ENCODE measurements at regions not wholly inside any gene's neighbourhood (a gene's known extent, or its start where the extent isn't known, plus 50 kb on each side); places are given as distances from the start of the nearest gene placed in this dataset.

GRCh38 chr6:106733386-106733785 lies 104.0 kb downstream of the QRSL1 start:
- no peaks in the 10 kb centered on the region for H3K79me2 ChIP-seq (replicated peaks; ENCODE audit: insufficient read depth, low read length)

GRCh38 chr6:106732376-106732940 lies 103.1 kb downstream of the QRSL1 start:
- H3K4me2 ChIP-seq (ENCODE audit: low read length): no peak overlapping the region
- H4K20me1 ChIP-seq (ENCODE audit: insufficient read depth): no peaks in the 10 kb centered on the region
- H3K79me2 ChIP-seq (replicated peaks; ENCODE audit: insufficient read depth, low read length): no peaks in the 10 kb centered on the region
- H3K36me3 ChIP-seq (ENCODE audit: insufficient read depth, low read length): no peaks in the 10 kb centered on the region
- no peaks in the 10 kb centered on the region for H3K9me3 ChIP-seq (ENCODE audit: low read length)
- H3K9me2 ChIP-seq (ENCODE audit: insufficient read depth, low read length): no peaks in the 10 kb centered on the region
- TF ChIP-seq CTCF (IDR thresholded peaks at IDR 0.05; ENCODE audit: poor library complexity, severe bottlenecking) (no peak), MXI1 (conservative IDR thresholded peaks at IDR 0.05; ENCODE audit: poor library complexity, severe bottlenecking) (no peak), RAD21 (conservative IDR thresholded peaks at IDR 0.05) (no peak), EZH2 (IDR thresholded peaks at IDR 0.05; ENCODE audit: borderline replicate concordance, insufficient read depth, low read length, poor library complexity, severe bottlenecking) (no peak)
- no peaks in the 10 kb centered on the region for H3F3A ChIP-seq (ENCODE audit: insufficient read depth, low read length, poor library complexity, severe bottlenecking)
- no peak overlapping the region for H3K9ac ChIP-seq (ENCODE audit: low read length)
- H3K27me3 ChIP-seq (ENCODE audit: insufficient read depth, low read depth, low read length): no peaks in the 10 kb centered on the region
- no peak overlapping the region for H3K27ac ChIP-seq (ENCODE audit: low read length)
- no peak overlapping the region for H2AFZ ChIP-seq (ENCODE audit: low read depth, low read length)
- H3K4me3 ChIP-seq (ENCODE audit: low read length): no peak overlapping the region

More at GRCh38 chr6:106733386-106733785, 104.0 kb downstream of the QRSL1 start:
- Histone ChIP-seq H2AFZ (ENCODE audit: low read depth, low read length) (no peak overlapping the region), H3K27me3 (ENCODE audit: insufficient read depth, low read depth, low read length) (no peaks in the 10 kb centered on the region), H3F3A (ENCODE audit: insufficient read depth, low read length, poor library complexity, severe bottlenecking) (no peaks in the 10 kb centered on the region), H3K4me2 (ENCODE audit: low read length) (no peak overlapping the region), H3K4me3 (ENCODE audit: low read length) (no peak overlapping the region), H3K36me3 (ENCODE audit: insufficient read depth, low read length) (no peaks in the 10 kb centered on the region), H3K27ac (ENCODE audit: low read length) (no peak overlapping the region), H3K9me3 (ENCODE audit: low read length) (no peaks in the 10 kb centered on the region), H3K9me2 (ENCODE audit: insufficient read depth, low read length) (no peaks in the 10 kb centered on the region), H4K20me1 (ENCODE audit: insufficient read depth) (no peaks in the 10 kb centered on the region), H3K9ac (ENCODE audit: low read length) (no peak overlapping the region)
- TF ChIP-seq, protein P1, sequence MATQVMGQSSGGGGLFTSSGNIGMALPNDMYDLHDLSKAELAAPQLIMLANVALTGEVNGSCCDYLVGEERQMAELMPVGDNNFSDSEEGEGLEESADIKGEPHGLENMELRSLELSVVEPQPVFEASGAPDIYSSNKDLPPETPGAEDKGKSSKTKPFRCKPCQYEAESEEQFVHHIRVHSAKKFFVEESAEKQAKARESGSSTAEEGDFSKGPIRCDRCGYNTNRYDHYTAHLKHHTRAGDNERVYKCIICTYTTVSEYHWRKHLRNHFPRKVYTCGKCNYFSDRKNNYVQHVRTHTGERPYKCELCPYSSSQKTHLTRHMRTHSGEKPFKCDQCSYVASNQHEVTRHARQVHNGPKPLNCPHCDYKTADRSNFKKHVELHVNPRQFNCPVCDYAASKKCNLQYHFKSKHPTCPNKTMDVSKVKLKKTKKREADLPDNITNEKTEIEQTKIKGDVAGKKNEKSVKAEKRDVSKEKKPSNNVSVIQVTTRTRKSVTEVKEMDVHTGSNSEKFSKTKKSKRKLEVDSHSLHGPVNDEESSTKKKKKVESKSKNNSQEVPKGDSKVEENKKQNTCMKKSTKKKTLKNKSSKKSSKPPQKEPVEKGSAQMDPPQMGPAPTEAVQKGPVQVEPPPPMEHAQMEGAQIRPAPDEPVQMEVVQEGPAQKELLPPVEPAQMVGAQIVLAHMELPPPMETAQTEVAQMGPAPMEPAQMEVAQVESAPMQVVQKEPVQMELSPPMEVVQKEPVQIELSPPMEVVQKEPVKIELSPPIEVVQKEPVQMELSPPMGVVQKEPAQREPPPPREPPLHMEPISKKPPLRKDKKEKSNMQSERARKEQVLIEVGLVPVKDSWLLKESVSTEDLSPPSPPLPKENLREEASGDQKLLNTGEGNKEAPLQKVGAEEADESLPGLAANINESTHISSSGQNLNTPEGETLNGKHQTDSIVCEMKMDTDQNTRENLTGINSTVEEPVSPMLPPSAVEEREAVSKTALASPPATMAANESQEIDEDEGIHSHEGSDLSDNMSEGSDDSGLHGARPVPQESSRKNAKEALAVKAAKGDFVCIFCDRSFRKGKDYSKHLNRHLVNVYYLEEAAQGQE (IDR thresholded peaks at IDR 0.05; ENCODE audit: borderline replicate concordance): no peak
- TF ChIP-seq TAF1 (IDR thresholded peaks at IDR 0.05; ENCODE audit: low read depth) (no peak), EP300 (conservative IDR thresholded peaks at IDR 0.05; ENCODE audit: poor library complexity, severe bottlenecking) (no peak), POLR2AphosphoS5 (IDR thresholded peaks at IDR 0.05) (no peak), SMC3 (conservative IDR thresholded peaks at IDR 0.05; ENCODE audit: poor library complexity) (no peak), RAD21 (conservative IDR thresholded peaks at IDR 0.05) (no peak), EZH2 (IDR thresholded peaks at IDR 0.05; ENCODE audit: borderline replicate concordance, insufficient read depth, low read length, poor library complexity, severe bottlenecking) (no peak), MXI1 (conservative IDR thresholded peaks at IDR 0.05; ENCODE audit: poor library complexity, severe bottlenecking) (no peak)

All from neural cell (in vitro differentiated cells).